ENCODE measurements at regions not wholly inside any gene's neighbourhood (a gene's known extent, or its start where the extent isn't known, plus 50 kb on each side); places are given as distances from the start of the nearest gene placed in this dataset.

DNA sequence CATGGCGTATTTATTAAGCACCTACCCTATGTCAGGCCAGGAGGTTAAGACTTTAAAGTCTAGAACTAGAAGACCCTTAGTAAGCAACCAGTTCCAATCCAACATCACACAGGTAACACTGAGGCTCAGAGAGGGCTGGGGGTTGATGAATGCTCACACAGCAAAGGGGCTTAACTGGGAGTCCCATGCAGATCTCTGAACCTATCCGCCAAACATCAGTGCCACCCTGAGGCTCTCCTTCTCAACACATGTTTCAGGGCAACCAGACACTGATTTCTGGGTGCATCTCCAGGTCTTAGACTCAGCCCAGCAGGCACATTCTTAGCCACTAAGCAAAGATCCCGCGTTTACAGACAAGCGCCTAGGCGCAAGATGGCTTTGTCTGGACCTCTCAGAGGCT, 92.0 kb upstream of the SLC6A11 start:
- no peak for TF ChIP-seq TEAD4 (IDR thresholded peaks at IDR 0.05)
- no peak for TF ChIP-seq TCF12 (IDR thresholded peaks at IDR 0.05; ENCODE audit: low read depth)
- TF ChIP-seq EGR1 (IDR thresholded peaks at IDR 0.05), result no peak
- TF ChIP-seq NFIC (IDR thresholded peaks at IDR 0.05), result no peak
- no peak for TF ChIP-seq YY1 (IDR thresholded peaks at IDR 0.05; ENCODE audit: low read depth)
- TF ChIP-seq CEBPB (IDR thresholded peaks at IDR 0.05), result no peak
- TF ChIP-seq, protein P1, sequence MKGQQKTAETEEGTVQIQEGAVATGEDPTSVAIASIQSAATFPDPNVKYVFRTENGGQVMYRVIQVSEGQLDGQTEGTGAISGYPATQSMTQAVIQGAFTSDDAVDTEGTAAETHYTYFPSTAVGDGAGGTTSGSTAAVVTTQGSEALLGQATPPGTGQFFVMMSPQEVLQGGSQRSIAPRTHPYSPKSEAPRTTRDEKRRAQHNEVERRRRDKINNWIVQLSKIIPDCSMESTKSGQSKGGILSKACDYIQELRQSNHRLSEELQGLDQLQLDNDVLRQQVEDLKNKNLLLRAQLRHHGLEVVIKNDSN (IDR thresholded peaks at IDR 0.05), result no peak
- no peak for TF ChIP-seq CREB1 (IDR thresholded peaks at IDR 0.05; ENCODE audit: low read depth)
- TF ChIP-seq TAF1 (IDR thresholded peaks at IDR 0.05; ENCODE audit: low read depth), result no peak
- TF ChIP-seq ZBTB7A (IDR thresholded peaks at IDR 0.05; ENCODE audit: low read depth), result no peak
- TF ChIP-seq EP300 (IDR thresholded peaks at IDR 0.05; ENCODE audit: borderline replicate concordance), result no peak
- no peak for TF ChIP-seq RAD21 (IDR thresholded peaks at IDR 0.05; ENCODE audit: low read depth)
- TF ChIP-seq, protein P2, sequence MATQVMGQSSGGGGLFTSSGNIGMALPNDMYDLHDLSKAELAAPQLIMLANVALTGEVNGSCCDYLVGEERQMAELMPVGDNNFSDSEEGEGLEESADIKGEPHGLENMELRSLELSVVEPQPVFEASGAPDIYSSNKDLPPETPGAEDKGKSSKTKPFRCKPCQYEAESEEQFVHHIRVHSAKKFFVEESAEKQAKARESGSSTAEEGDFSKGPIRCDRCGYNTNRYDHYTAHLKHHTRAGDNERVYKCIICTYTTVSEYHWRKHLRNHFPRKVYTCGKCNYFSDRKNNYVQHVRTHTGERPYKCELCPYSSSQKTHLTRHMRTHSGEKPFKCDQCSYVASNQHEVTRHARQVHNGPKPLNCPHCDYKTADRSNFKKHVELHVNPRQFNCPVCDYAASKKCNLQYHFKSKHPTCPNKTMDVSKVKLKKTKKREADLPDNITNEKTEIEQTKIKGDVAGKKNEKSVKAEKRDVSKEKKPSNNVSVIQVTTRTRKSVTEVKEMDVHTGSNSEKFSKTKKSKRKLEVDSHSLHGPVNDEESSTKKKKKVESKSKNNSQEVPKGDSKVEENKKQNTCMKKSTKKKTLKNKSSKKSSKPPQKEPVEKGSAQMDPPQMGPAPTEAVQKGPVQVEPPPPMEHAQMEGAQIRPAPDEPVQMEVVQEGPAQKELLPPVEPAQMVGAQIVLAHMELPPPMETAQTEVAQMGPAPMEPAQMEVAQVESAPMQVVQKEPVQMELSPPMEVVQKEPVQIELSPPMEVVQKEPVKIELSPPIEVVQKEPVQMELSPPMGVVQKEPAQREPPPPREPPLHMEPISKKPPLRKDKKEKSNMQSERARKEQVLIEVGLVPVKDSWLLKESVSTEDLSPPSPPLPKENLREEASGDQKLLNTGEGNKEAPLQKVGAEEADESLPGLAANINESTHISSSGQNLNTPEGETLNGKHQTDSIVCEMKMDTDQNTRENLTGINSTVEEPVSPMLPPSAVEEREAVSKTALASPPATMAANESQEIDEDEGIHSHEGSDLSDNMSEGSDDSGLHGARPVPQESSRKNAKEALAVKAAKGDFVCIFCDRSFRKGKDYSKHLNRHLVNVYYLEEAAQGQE (IDR thresholded peaks at IDR 0.05; ENCODE audit: low read depth), result no peak

DNA sequence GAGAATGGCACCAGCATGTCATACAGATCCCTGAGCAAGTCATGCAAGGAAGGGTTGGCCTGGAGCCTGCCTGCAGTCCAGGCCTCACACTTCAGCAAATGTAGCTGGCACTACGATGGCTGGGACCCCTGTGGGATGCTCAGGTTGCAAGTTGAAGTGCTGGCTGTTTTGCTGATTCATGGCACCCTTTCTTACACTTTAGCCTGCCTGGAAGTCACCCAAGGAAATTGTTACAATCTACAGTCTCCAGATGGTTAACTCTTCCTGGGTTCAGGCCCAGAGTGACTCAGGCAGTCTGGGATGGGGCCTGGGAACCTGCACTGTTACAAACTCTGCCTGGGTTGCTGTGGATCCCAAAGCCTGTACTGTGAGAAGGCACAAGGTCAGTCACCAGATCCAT, 91.0 kb upstream of the SLC6A11 start:
- TF ChIP-seq RAD21 (IDR thresholded peaks at IDR 0.05; ENCODE audit: low read depth) (no peak), ZBTB7A (IDR thresholded peaks at IDR 0.05; ENCODE audit: low read depth) (no peak), YY1 (IDR thresholded peaks at IDR 0.05; ENCODE audit: low read depth) (no peak)
- TF ChIP-seq, protein P3, sequence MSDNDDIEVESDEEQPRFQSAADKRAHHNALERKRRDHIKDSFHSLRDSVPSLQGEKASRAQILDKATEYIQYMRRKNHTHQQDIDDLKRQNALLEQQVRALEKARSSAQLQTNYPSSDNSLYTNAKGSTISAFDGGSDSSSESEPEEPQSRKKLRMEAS (IDR thresholded peaks at IDR 0.05), result no peak

DNA sequence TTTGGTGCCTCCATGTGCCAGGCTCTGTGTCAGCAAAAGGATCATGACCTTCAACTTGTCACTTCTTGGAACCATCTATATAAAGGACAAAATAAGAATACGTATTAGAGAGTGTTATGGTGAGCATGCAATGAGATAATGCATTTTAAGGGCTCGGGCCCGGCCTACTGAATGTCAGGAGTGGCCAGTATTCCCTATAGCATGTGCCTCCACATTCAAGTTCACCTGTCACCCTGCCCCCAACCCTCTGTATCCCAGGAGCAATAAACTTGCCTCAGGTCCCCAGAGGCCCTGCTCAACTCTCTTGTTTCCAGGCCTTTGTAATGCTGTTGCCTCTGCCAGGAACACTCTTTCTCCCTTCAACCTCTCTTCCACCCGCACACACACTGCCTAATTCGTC, 90.2 kb upstream of the SLC6A11 start:
- TF ChIP-seq RAD21 (IDR thresholded peaks at IDR 0.05; ENCODE audit: low read depth), result no peak
- TF ChIP-seq ZBTB7A (IDR thresholded peaks at IDR 0.05; ENCODE audit: low read depth), result no peak
- TF ChIP-seq FOXM1 (IDR thresholded peaks at IDR 0.05; ENCODE audit: borderline replicate concordance, low read depth), result no peak
- TF ChIP-seq, protein P2 (IDR thresholded peaks at IDR 0.05; ENCODE audit: low read depth), result no peak
- TF ChIP-seq CREB1 (IDR thresholded peaks at IDR 0.05; ENCODE audit: low read depth), result no peak
- TF ChIP-seq, protein P1 (IDR thresholded peaks at IDR 0.05), result no peak
- no peak for TF ChIP-seq EGR1 (IDR thresholded peaks at IDR 0.05)
- TF ChIP-seq TCF12 (IDR thresholded peaks at IDR 0.05; ENCODE audit: low read depth), result no peak
- no peak for TF ChIP-seq YY1 (IDR thresholded peaks at IDR 0.05; ENCODE audit: low read depth)
- TF ChIP-seq, protein P3 (IDR thresholded peaks at IDR 0.05), result no peak
- no peak for TF ChIP-seq NFIC (IDR thresholded peaks at IDR 0.05)
- no peak for TF ChIP-seq TAF1 (IDR thresholded peaks at IDR 0.05; ENCODE audit: low read depth)
- no peak for TF ChIP-seq CEBPB (IDR thresholded peaks at IDR 0.05)

DNA sequence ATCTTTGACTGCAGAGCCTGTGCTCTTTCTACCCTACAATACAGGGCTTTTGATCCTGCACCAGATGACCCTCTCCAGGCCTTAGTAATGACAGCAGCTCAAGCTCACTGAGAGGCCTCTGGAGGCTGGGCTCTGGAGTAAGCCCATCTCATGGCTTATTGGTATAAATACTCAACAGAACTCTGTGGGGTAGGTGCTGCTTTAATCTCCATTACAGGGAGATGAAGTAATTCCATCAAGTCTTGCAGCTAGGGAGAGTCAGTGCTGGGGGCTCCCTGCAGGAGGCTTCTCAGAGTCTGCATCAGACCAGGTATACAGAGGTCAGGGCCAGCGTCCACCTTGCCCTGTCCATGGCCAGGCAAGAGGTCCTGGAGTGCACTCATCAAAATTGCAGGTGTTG, 89.2 kb upstream of the SLC6A11 start:
- TF ChIP-seq CREB1 (IDR thresholded peaks at IDR 0.05; ENCODE audit: low read depth) (no peak), EP300 (IDR thresholded peaks at IDR 0.05; ENCODE audit: borderline replicate concordance) (no peak)
- TF ChIP-seq, protein P2 (IDR thresholded peaks at IDR 0.05; ENCODE audit: low read depth), result no peak

DNA sequence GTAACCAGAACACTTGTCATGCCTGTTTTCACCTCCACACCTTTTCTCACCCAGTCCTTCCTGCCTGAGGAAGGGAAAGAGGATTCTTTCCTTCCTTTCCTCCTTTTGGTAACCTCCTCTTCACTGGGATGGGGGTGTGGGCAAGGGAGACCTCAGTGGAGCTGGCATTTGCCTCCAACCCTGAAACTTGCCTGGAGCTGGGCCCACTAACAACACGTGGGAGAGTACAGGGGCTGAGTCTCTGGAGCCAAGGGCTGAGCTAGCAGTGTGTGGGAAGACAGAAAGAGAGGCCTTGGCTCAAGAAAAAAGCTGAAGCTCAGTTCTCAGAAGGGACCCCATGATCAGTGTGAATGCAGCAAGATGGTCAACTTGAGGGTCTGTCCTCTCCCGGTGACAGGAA, 86.6 kb upstream of the SLC6A11 start:
- TF ChIP-seq, protein P1 (IDR thresholded peaks at IDR 0.05), result no peak
- TF ChIP-seq EP300 (IDR thresholded peaks at IDR 0.05; ENCODE audit: borderline replicate concordance), result no peak
- TF ChIP-seq EGR1 (IDR thresholded peaks at IDR 0.05), result no peak
- TF ChIP-seq TCF12 (IDR thresholded peaks at IDR 0.05; ENCODE audit: low read depth), result no peak
- TF ChIP-seq TEAD4 (IDR thresholded peaks at IDR 0.05), result no peak
- no peak for TF ChIP-seq CEBPB (IDR thresholded peaks at IDR 0.05)
- TF ChIP-seq, protein P2 (IDR thresholded peaks at IDR 0.05; ENCODE audit: low read depth), result no peak
- TF ChIP-seq YY1 (IDR thresholded peaks at IDR 0.05; ENCODE audit: low read depth), result no peak
- TF ChIP-seq, protein P3 (IDR thresholded peaks at IDR 0.05), result no peak
- no peak for TF ChIP-seq TAF1 (IDR thresholded peaks at IDR 0.05; ENCODE audit: low read depth)
- TF ChIP-seq CREB1 (IDR thresholded peaks at IDR 0.05; ENCODE audit: low read depth), result no peak
- TF ChIP-seq ZBTB7A (IDR thresholded peaks at IDR 0.05; ENCODE audit: low read depth), result no peak
- TF ChIP-seq FOXM1 (IDR thresholded peaks at IDR 0.05; ENCODE audit: borderline replicate concordance, low read depth), result no peak
- TF ChIP-seq NFIC (IDR thresholded peaks at IDR 0.05), result no peak
- no peak for TF ChIP-seq RAD21 (IDR thresholded peaks at IDR 0.05; ENCODE audit: low read depth)
